GM23338 (cell line): ENCODE measurements at regions not wholly inside any gene's neighbourhood (a gene's known extent, or its start where the extent isn't known, plus 50 kb on each side); places are given as distances from the start of the nearest gene placed in this dataset.

Experiments used
- ATAC-seq: fragments of 200-7000 bp; cut with Tn5 transposase; 3 replicates; pipeline ENCODE4 v1.9.1; 2020
- DNase-seq: peaks from one replicate; pipeline ENCODE4 v3.0.0-alpha.2; 2015; ENCODE audit warnings: low spot score
- H2AFZ ChIP-seq: fragments of 200-600 bp; sonication (generic); 2 replicates; pipeline ENCODE4 v1.8.0; 2016; ENCODE audit warnings: antibody characterized with exemption, mild to moderate bottlenecking, moderate library complexity
- H3F3A ChIP-seq: fragments of 200-600 bp; sonication (generic); replicated peaks from 2 replicates; pipeline ENCODE4 v1.8.0; 2017; ENCODE audit warnings: antibody characterized with exemption, mixed run types, low read depth
- H3K27ac ChIP-seq: fragments of 200-600 bp; sonication (generic); 2 replicates; pipeline ENCODE4 v1.6.1; 2016; ENCODE audit warnings: low read depth
- H3K27me3 ChIP-seq: fragments of 200-600 bp; sonication (generic); 2 replicates; pipeline ENCODE4 v1.8.0; 2016; ENCODE audit warnings: mild to moderate bottlenecking, mixed run types, moderate library complexity; ENCODE audit not compliant: insufficient read depth
- H3K36me3 ChIP-seq: fragments of 200-600 bp; sonication (generic); 2 replicates; pipeline ENCODE4 v1.8.0; 2016; ENCODE audit warnings: mild to moderate bottlenecking; ENCODE audit not compliant: insufficient read depth
- H3K4me1 ChIP-seq: fragments of 200-600 bp; sonication (generic); 2 replicates; pipeline ENCODE4 v1.8.0; 2016; ENCODE audit warnings: mild to moderate bottlenecking, moderate library complexity; ENCODE audit not compliant: insufficient read depth
- H3K4me2 ChIP-seq: fragments of 200-600 bp; sonication (generic); 2 replicates; pipeline ENCODE4 v1.7.1; 2017; ENCODE audit warnings: mixed run types
- H3K4me3 ChIP-seq: fragments of 200-600 bp; sonication (generic); 2 replicates; pipeline ENCODE4 v1.6.1; 2016; ENCODE audit warnings: mixed run types
- H3K79me2 ChIP-seq: fragments of 200-600 bp; sonication (generic); replicated peaks from 2 replicates; pipeline ENCODE4 v1.8.0; 2017; ENCODE audit warnings: mild to moderate bottlenecking; ENCODE audit not compliant: insufficient read depth
- H3K9me2 ChIP-seq: fragments of 200-600 bp; sonication (generic); 2 replicates; pipeline ENCODE4 v1.8.0; 2017; ENCODE audit not compliant: insufficient read depth
- H4K20me1 ChIP-seq: fragments of 200-600 bp; sonication (generic); replicated peaks from 2 replicates; pipeline ENCODE4 v1.8.0; 2017; ENCODE audit warnings: mild to moderate bottlenecking; ENCODE audit not compliant: insufficient read depth
- H3K27ac Mint-ChIP-seq: 2 replicates; pipeline ENCODE4 v1.8.0; 2020; ENCODE audit warnings: inconsistent platforms, mild to moderate bottlenecking, moderate library complexity, mixed read lengths
- H3K27me3 Mint-ChIP-seq: 3 replicates; pipeline ENCODE4 v1.8.0; 2022; ENCODE audit warnings: low read depth, mild to moderate bottlenecking, moderate library complexity, mixed read lengths, inconsistent platforms; ENCODE audit not compliant: insufficient read depth, poor library complexity
- H3K36me3 Mint-ChIP-seq: 3 replicates; pipeline ENCODE4 v1.8.0; 2021; ENCODE audit warnings: low read depth, mild to moderate bottlenecking, inconsistent platforms, moderate library complexity, mixed read lengths
- H3K4me1 Mint-ChIP-seq: 3 replicates; pipeline ENCODE4 v1.8.0; 2020; ENCODE audit warnings: mild to moderate bottlenecking, inconsistent platforms, mixed read lengths
- H3K4me3 Mint-ChIP-seq: 3 replicates; pipeline ENCODE4 v1.8.0; 2021; ENCODE audit warnings: moderate library complexity, mild to moderate bottlenecking, inconsistent platforms, mixed read lengths
- H3K9me3 Mint-ChIP-seq: 3 replicates; pipeline ENCODE4 v1.8.0; 2020; ENCODE audit warnings: moderate library complexity, mild to moderate bottlenecking, inconsistent platforms, mixed read lengths
- EZH2 ChIP-seq: fragments of 200-600 bp; sonication (generic); IDR thresholded peaks from one replicate; pipeline ENCODE4 v1.8.0; 2017; ENCODE audit warnings: antibody characterized with exemption, mild to moderate bottlenecking, low read depth; ENCODE audit not compliant: unreplicated experiment
- JUNB ChIP-seq: IDR thresholded peaks from one replicate; pipeline ENCODE4 v1.6.1; 2016; ENCODE audit warnings: antibody characterized with exemption; ENCODE audit not compliant: unreplicated experiment
- REST ChIP-seq: IDR thresholded peaks from one replicate; pipeline ENCODE4 v1.6.1; 2018; ENCODE audit warnings: antibody characterized with exemption; ENCODE audit not compliant: unreplicated experiment
- ZNF331 ChIP-seq: fragments of 250-450 bp; sonication (Bioruptor Pico); IDR thresholded peaks from 2 replicates; pipeline ENCODE4 v1.5.0; 2020; ENCODE audit warnings: low read depth, mild to moderate bottlenecking, moderate library complexity
- TF ChIP-seq, protein P1 (sequence below), 2 experiments: fragments of 200-600 bp in 1 of 2; sonication (generic) in 1 of 2; conservative IDR thresholded peaks; 2 replicates each; pipeline versions ENCODE4 v1.5.1 to v1.6.1; 2016 to 2017; ENCODE audit warnings: antibody characterized with exemption in 2 of 2, low read depth in 2 of 2, mild to moderate bottlenecking in 2 of 2, moderate library complexity in 1 of 2
- TF ChIP-seq, protein P2 (sequence below): fragments of 250-450 bp; sonication (Bioruptor Pico); IDR thresholded peaks from 2 replicates; pipeline ENCODE4 v1.5.0; 2020; ENCODE audit warnings: mild to moderate bottlenecking, moderate library complexity

DNA sequence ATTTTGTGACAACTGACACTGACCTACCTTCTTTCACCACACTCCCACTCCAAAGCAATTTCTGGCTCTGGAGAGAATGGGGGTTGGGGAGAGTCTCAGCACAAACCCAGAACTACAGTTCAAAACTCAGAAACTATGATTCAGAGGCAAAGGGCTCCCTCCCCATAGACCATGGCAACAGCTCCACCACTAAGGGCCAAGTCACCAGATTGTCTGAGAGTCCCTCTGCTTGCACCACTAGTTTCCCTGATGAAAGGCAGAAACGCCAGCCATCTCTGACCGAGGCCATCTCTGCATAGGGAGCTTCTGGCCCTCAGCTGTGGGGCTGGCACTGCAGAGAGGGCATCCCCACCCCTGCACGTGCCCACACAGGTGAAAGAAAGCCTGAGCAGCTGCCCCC is 112.4 kb upstream of the VSTM2B start (continued):
- TF ChIP-seq EZH2: no peak

DNA sequence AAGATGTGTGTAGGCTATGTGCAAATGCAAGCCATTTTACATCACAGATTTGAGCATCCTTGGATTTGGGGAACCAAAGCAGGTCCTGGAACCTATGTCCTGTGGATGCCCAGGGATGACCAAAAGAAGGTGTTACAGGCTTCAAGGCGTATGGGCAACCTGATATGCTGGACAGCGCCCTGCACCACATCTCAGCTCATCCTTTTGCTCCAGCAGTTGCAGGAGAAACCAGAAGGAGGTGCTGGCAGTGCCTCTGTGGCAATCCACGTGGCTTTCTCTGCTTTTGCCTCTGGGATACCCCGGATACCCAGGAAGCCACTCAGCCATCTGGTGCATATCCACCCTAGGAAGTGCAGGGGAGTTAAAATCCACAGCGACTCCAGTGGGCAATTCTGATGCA is 110.3 kb upstream of the VSTM2B start:
- ATAC-seq (peak; percentile 82), DNase-seq (peak; percentile 66)
- no peak overlapping the region for H3K4me3 Mint-ChIP-seq
- no peaks in the 10 kb centered on the region for H3F3A ChIP-seq
- no peak overlapping the region for H2AFZ ChIP-seq
- H3K9me2 ChIP-seq: no peaks in the 10 kb centered on the region
- no peak overlapping the region for H3K27ac ChIP-seq
- no peaks in the 10 kb centered on the region for H3K79me2 ChIP-seq
- no peak overlapping the region for H3K4me2 ChIP-seq
- TF ChIP-seq REST (peak; percentile 83), JUNB (no peak), ZNF331 (no peak)
- TF ChIP-seq, protein P1, sequence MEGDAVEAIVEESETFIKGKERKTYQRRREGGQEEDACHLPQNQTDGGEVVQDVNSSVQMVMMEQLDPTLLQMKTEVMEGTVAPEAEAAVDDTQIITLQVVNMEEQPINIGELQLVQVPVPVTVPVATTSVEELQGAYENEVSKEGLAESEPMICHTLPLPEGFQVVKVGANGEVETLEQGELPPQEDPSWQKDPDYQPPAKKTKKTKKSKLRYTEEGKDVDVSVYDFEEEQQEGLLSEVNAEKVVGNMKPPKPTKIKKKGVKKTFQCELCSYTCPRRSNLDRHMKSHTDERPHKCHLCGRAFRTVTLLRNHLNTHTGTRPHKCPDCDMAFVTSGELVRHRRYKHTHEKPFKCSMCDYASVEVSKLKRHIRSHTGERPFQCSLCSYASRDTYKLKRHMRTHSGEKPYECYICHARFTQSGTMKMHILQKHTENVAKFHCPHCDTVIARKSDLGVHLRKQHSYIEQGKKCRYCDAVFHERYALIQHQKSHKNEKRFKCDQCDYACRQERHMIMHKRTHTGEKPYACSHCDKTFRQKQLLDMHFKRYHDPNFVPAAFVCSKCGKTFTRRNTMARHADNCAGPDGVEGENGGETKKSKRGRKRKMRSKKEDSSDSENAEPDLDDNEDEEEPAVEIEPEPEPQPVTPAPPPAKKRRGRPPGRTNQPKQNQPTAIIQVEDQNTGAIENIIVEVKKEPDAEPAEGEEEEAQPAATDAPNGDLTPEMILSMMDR (conservative IDR thresholded peaks at IDR 0.05; ENCODE audit: low read depth in 2 of 2): peak; percentile 42 to 58
- TF ChIP-seq, protein P2, sequence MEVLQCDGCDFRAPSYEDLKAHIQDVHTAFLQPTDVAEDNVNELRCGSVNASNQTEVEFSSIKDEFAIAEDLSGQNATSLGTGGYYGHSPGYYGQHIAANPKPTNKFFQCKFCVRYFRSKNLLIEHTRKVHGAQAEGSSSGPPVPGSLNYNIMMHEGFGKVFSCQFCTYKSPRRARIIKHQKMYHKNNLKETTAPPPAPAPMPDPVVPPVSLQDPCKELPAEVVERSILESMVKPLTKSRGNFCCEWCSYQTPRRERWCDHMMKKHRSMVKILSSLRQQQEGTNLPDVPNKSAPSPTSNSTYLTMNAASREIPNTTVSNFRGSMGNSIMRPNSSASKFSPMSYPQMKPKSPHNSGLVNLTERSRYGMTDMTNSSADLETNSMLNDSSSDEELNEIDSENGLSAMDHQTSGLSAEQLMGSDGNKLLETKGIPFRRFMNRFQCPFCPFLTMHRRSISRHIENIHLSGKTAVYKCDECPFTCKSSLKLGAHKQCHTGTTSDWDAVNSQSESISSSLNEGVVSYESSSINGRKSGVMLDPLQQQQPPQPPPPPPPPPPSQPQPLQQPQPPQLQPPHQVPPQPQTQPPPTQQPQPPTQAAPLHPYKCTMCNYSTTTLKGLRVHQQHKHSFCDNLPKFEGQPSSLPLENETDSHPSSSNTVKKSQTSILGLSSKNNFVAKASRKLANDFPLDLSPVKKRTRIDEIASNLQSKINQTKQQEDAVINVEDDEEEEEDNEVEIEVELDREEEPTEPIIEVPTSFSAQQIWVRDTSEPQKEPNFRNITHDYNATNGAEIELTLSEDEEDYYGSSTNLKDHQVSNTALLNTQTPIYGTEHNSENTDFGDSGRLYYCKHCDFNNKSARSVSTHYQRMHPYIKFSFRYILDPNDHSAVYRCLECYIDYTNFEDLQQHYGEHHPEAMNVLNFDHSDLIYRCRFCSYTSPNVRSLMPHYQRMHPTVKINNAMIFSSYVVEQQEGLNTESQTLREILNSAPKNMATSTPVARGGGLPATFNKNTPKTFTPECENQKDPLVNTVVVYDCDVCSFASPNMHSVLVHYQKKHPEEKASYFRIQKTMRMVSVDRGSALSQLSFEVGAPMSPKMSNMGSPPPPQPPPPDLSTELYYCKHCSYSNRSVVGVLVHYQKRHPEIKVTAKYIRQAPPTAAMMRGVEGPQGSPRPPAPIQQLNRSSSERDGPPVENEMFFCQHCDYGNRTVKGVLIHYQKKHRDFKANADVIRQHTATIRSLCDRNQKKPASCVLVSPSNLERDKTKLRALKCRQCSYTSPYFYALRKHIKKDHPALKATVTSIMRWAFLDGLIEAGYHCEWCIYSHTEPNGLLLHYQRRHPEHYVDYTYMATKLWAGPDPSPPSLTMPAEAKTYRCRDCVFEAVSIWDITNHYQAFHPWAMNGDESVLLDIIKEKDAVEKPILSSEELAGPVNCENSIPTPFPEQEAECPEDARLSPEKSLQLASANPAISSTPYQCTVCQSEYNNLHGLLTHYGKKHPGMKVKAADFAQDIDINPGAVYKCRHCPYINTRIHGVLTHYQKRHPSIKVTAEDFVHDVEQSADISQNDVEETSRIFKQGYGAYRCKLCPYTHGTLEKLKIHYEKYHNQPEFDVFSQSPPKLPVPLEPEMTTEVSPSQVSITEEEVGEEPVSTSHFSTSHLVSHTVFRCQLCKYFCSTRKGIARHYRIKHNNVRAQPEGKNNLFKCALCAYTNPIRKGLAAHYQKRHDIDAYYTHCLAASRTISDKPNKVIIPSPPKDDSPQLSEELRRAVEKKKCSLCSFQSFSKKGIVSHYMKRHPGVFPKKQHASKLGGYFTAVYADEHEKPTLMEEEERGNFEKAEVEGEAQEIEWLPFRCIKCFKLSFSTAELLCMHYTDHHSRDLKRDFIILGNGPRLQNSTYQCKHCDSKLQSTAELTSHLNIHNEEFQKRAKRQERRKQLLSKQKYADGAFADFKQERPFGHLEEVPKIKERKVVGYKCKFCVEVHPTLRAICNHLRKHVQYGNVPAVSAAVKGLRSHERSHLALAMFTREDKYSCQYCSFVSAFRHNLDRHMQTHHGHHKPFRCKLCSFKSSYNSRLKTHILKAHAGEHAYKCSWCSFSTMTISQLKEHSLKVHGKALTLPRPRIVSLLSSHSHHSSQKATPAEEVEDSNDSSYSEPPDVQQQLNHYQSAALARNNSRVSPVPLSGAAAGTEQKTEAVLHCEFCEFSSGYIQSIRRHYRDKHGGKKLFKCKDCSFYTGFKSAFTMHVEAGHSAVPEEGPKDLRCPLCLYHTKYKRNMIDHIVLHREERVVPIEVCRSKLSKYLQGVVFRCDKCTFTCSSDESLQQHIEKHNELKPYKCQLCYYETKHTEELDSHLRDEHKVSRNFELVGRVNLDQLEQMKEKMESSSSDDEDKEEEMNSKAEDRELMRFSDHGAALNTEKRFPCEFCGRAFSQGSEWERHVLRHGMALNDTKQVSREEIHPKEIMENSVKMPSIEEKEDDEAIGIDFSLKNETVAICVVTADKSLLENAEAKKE: no peak
- H4K20me1 ChIP-seq: no peaks in the 10 kb centered on the region
- H3K4me1 Mint-ChIP-seq: no peaks in the 10 kb centered on the region; the same call in 2 of the 3 replicates
- H3K36me3 ChIP-seq: no peaks in the 10 kb centered on the region
- no peaks in the 10 kb centered on the region for H3K4me1 ChIP-seq
- no peaks in the 10 kb centered on the region; the same call in 2 of the 3 replicates for H3K9me3 Mint-ChIP-seq
- H3K4me3 ChIP-seq: no peak overlapping the region
- no peak overlapping the region for H3K27ac Mint-ChIP-seq
- no peaks in the 10 kb centered on the region for H3K27me3 ChIP-seq
- H3K36me3 Mint-ChIP-seq: no peaks in the 10 kb centered on the region
- peaks cover 11% of the 10 kb centered on the region for H3K27me3 Mint-ChIP-seq
